ENCODE measurements at regions not wholly inside any gene's neighbourhood (a gene's known extent, or its start where the extent isn't known, plus 50 kb on each side); places are given as distances from the start of the nearest gene placed in this dataset.
"Not testable (repeated sequence)": the region's sequence is repeated elsewhere in the genome, so short reads cannot be mapped to it uniquely, and the experiment has no call there.

DNA sequence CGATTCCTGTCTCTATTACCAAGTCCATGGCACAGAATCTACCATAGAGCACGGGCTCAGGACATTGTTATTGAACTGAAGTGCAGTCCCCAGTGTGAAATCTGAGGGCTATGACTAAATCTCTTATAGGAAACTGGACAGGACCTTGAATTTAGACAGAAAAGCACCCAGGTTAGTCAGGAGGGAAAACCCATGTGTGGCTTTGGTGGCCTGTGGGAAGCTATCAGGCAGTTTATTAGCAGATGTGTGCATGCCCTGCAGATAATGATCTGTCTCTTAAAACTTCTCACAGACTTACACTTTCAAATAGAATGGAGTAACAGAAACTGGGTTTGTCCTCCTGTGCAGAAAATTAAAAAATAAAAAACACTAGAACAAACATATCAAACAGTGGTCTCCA lies 610.0 kb upstream of the RAB6C start:
- no peak for DNase-seq

DNA sequence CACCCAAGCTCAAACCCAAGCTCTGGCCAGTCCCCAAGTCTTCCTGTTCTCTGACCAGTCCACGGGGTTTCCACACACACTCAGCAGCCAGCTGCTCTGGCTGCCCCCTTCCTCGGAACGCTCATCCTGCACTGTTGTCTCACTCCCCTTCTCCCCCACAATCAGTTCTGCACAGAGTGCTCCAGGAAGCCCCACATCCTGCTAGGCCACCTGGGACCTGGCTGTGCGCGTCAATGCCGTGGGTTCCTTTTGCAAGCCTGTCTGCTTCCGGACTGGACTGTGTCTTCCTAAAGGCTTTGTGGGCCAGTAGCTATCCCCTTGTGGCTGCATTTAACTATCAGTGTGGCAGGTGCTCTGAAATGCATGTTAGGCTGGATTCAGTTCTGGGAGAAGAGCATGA lies 605.0 kb upstream of the RAB6C start:
- DNase-seq = no peak

DNA sequence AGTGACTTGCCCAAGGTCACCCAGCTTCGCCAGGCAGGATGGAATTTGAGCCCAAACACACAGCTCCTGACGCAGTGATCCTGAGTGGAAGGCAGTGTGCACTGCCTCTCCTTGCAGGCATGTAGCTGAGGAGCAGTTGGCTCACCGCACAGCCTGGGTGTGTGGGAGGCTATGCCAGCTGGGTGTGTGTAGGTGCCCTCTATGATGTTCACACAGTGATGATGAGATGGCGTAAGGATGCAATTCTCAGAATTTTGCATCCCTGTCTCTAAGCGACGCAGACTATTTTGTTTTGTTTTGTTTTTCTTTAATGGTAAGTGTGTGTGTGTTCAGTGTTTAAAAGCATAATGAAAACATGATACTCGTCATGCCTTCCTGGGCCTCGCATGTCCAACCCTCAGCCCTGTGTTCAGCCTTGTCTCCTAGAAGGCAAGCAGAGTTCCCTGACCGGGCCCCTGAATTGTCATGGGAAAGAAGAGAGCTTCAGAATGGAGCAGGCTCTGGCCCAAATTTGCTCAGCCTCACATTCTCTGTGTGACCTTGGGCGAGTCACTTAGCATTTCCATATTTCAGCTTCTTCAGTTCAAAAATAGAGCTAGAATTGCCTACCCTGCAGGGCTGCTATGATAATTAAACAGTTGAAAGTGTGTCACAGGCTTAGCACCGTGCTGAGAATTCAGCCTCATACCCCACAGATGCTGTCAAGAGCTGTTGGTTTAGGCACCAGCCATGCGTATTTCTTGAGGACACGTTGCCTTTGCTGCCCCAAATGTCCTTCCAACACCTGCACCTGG lies 603.6 kb upstream of the RAB6C start:
- DNase-seq = no peak

DNA sequence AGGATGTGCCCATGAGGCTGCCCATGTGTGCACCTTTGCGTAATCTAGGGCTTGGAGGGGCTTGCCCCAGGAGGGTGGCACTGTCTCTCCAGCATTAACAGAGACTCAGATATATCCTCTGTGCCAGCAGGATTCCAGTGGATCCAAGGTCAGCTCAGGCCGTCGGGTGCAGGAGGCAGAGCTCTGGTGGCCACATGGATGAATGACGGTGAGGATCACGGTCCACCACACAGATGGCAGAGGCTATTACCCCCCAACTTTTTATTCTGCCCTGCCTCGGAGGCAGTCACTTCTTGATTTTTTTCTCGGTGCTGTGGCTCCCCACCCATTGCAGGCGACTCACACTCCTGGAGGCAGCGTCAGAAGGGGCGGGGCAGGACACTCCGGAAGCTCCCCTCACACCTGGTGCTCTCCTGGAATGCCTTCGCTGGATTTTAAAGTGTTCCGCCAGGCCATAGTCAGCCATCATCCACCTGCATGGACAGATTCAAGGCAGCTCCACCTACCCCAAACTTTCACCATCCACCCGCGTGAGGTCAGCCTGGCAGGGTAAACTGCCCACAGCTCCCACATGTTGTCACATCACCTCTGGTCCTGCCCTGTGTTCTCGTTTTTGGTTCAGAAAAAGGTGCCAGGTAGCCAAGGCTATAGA lies 602.9 kb upstream of the RAB6C start:
- no peak for DNase-seq

DNA sequence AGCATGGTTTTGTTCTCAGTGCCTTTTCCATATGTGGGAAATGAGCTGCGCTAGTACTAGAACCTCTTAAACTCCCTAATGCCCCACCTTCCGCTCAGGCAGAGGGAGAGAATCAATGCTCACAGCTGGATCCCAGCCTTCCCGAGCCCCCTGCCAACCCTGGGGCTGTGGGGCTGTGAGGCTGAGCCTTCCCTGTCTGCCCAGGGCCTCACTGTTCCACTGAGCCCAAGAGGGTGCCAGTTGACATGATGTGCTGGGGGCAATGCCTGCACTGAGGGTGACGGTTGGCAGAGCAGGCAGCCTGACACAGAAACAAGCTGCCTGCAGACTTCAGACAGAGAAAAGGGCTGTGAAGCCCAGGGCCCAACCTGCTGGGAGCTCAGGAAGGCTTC lies 602.4 kb upstream of the RAB6C start:
- DNase-seq = no peak

DNA sequence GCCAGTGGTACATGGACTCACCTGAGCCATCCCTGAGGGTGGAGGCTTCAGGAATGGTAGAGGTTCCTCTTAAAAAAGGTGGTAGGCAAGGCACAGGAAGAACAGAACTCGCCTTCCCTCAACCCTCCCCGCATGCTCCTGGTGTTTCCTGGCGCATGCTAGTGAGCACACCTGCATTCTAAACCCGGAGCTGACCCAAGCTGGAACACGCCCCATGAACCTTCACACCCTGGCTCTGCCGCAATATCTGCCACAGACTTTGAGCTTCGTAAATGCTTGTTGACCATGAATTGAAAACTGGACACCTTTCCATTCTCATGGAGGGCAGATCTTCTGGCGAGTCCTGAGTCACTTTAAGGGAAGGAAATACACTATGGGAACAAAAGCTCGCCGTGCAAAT lies 601.3 kb upstream of the RAB6C start:
- no peak for DNase-seq

DNA sequence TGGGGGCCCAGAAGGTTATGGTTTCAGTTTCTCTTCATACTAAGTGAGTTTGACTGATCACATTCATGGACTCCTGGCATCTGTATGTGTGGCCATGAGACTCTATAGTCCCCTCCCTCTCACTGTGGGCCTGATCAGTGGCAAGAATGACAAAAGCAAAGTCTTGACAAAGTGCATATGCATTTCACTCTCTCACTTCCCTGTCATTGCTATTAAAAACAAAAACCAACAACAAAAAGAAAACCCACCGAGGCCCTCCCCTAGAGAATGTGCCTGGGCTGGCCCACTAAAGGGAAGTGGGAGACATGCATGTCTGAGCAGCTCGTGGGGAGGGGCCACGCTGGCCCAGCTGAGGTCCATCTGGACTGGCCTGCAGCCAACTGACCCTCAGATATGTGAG lies 600.1 kb upstream of the RAB6C start:
- no peak for DNase-seq

DNA sequence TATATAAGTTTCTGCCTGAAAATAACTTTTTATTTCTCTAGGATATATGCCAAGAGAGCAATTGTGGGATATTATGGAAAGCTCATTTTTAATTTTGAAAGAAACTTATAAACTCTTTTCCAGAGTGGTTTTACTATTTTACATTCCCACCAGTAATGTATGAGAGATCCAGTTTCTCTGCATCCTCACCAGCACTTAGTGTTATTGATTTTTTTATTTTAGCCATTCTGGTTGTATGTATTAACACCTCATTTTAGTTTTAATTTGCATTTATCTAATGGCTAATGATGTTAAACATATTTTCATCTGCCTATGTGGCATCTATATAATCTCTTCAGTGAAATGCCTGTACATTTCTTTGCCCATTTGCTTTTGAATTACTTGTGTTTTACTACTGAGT lies 597.7 kb upstream of the RAB6C start:
- no peak for DNase-seq

DNA sequence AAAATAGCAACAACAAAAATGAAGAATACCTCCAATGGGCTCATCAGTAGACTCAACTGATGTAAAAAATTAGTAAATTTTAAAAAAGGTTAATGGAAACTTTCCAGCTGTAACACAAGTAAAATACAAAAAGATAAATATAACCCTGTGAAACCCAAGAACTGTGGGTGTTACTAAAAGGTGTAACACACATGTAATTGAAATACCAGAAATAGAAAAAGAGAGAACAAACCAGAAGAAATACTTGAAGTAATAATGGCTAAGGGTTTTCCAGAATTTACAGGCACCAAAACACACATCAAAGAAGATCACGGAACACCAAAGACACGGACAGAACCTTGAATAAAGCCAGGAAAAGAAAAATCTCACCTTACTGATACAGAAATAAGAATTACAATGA lies 590.6 kb upstream of the RAB6C start:
- DNase-seq = no peak

DNA sequence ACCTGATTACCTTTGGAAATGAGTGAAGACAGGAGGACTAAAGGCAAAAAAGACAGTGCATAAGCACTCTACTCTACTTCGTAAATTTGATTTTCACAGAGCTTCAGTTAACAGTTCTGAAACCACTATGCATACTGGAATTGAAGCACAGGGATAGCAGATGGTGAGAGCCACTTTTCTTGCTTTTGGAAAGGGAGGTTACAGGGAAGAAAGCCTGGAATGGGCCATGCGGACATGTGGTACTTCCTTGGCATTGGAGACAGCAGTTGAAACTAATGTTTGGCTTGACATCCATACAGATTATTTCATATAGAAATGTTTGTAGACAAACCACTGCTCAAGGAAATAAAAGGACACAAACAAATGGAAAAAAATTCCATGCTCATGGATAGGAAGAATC lies 585.6 kb upstream of the RAB6C start:
- DNase-seq = no peak

DNA sequence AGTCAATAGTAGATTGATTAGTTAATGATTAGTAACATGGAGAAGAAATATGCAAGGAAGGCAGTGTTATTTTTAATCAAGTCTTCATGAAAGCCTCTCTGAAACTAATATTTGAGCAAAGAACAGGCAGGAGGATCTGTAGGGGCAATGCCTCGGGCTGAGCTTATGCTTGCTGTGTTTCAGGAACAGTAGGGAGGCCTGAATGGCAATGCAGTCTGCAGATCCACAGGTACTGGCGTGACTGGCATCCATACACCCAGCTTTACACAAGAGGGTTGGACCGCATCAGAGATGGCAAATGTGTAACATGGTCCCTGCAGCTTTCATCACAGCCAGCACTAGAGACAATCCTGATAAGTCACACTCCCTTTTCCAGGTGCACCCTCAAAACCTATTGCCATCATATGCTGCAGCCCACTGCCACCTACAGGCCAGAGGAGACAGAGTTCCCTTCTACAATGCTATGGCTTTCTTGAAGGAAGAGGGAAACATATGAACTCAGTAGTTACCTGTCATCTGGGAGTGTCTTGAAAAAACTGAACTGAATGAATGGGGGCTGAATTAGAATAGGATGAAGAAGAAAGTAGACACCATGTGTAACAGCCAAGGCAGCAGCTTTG lies 582.4 kb upstream of the RAB6C start:
- DNase-seq = peak; percentile 18

DNA sequence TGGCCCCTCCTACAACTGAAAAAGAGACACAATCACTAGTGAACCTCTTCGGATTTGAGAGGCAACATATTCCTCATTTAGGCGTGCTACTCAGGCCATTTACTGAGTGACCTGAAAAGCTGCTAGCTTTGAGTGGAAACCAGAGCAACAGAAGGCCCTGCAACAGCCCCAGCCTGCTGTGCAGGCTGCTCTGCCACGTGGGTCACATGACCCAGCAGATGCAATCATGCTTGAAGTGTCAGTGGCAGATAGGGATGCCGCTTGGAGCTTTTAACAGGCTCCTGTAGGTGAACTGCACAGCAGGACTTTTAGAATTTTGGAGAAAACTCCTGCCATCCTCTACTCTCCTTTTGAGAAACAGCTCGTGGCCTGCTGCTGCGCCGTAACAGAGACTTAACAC lies 578.6 kb upstream of the RAB6C start:
- no peak for DNase-seq

DNA sequence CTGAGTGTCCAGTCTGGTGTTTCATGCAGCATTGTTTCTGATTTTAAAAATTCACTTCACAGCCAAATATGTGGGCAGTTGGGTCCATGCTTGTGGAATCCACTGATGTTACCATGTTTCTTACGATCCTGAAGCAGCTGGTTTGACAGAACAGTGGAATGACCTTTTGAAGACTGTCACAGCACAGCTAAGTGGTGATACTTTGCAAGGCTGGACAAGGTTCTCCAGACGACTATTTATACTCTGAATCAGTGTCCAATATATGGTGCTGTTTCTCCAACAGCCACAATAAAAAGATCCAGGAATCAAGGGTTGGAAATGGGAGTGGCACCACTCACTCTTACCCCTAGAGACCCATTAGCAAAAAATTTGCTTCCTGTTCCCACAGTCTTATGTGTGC lies 577.4 kb upstream of the RAB6C start:
- no peak for DNase-seq

DNA sequence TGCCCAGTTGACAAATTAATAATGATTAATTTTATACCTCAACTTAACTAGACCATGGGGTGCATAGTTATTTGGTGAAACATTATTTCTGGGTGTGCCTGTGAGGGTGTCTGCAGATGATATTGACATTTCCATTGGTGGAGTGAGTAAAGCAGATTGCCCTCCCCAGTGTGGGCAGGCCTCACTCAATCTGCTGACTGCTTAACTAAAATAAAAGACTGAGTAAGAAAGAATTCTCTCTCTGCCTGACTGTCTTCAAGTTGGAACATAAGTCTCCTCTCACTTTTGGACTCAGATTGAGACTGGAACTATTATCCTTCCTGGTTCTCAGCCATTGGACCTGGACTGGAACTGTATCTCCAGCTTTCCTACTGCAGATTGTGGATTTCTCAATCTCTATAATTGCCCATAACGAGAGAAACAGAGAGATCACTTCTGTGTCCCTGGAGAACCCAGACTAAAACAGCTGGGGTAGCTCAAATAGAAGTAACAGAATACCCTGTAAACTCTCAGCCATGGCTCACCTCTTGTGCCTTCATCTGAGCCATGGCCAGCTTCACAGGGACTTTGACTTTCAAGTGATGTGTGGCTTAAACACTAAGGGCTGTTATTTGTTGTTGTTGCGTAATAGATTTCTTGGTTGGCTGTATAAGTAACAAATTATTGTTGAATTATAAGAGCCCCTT lies 575.3 kb upstream of the RAB6C start:
- no peak for DNase-seq

DNA sequence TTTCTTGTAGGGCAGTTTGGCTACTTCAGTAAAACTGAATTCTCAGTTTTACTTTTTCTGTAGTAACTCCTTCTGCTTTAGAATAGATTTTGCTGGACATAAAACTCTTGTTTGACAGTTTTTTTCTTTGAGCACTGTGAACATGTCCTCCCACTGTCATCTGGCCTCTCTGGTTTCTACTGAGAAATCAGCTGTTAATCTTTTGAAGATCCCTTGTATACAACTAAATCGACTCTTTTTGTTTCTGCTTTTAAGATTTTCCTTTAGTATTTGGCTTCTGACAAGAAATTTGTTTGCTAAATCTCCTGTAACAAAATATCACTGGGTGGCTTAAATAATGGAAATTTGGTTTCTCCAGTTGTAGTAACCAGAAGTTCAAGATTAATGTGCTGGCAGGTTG lies 570.9 kb upstream of the RAB6C start:
- no peak for DNase-seq

DNA sequence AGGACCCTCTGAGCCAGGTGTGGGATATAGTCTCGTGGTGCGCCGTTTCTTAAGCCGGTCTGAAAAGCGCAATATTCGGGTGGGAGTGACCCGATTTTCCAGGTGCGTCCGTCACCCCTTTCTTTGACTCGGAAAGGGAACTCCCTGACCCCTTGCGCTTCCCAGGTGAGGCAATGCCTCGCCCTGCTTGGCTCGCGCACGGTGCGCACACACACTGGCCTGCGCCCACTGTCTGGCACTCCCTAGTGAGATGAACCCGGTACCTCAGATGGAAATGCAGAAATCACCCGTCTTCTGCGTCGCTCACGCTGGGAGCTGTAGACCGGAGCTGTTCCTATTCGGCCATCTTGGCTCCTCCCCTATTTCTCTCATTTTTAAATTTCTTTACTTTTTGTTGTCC lies 562.4 kb upstream of the RAB6C start:
- not testable (repeated sequence) for DNase-seq

DNA sequence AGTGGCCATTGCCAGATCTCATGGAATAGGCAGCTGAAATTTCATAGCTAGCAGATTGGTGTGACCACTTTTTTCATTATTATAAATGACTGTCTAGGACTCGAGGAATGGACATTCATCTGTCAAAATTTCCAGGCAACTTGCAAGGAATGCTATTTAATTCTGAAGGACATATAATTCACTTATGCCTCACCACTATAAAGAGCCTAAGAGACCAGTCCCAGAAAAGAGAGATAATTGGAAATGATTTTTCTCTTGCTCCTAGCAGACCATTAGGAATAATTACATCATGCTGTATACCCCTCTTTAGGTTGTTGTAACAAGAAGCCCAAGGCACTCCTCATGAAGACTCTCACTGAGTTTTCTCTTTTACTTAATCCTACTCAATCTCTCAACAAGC lies 557.4 kb upstream of the RAB6C start:
- no peak for DNase-seq

DNA sequence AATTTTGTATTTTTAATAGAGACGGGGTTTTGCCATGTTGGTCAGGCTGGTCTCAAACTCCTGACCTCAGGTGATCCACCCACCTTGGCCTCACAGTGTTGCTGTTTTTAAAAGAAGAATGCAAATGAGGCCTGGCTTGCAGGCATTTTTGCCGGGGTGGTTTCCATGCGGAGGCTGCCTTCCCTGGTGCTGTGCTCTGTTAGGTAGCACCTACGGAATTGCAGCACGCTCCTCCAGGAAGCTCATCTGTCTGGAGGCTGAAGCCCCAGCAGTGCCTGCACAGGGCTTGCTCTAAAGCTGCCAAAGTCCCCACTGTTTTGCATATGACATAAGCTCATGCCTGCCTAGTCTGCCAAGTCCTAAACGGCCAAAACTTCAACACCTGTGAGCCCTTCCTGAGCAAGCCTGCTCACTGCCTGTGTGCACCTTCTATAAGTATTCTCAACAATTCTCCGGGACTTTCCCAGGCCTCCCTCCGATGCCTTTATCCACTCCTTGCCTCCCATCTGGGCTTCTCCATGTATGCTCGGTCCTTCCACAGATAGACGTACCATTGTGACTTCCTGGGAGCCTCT lies 551.3 kb upstream of the RAB6C start:
- no peak for DNase-seq

DNA sequence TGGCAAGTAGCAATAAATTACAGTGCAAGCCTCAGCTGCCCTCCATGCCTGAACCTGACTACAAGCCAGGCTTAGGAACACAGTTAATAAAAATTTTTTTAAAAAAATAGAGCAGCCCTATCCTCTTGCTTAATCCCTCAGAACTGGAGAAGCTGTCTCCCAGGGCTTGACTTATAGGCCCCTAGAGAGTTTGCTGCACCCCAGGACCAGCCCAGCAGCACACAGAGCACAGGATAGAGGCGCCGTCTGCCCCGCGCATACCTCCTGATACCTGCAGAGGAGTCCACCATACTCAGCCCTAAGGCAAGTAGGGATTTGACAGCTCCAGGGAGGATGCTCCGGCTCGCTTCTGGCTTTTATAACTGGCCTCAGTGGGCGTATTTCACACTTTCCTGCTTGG lies 548.6 kb upstream of the RAB6C start:
- DNase-seq = no peak

DNA sequence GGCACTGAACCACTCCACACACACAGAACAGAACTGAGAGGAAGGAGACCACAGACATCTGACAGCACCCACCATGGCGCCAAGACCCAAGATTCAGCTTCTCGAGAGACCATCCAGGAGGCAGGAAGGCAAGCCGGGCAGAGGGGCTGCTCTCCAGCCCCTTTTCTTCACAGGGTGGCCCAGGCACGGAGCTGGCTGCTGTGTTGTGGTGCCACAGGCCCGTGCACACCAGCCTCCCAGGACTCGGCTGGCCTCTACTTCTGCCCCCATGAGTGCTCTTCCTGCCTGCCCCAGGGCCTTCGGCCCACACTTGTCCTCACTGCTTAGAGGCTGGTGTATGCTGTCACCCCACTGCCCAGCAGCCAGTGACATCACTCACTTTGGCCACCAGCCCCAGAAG lies 547.6 kb upstream of the RAB6C start:
- no peak for DNase-seq

DNA sequence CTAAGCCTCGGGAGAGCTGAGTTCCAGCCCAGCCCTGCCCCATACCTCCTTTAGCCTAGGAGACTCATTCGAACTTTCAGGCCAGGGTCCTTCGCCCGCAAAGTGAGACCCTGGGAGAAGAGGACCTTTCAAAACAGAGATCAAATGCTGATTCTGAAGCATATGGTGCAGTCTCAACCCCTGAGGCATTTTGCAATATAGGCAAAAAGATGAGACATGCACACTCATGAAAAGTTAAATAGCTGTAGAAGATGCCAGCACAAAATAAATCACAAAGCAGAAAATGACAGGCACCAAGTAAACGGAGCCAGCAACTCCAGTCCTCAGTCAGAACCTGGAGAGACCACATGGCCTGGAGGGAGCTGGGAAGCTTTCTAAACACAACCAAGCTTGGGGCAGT lies 542.7 kb upstream of the RAB6C start:
- DNase-seq = no peak

DNA sequence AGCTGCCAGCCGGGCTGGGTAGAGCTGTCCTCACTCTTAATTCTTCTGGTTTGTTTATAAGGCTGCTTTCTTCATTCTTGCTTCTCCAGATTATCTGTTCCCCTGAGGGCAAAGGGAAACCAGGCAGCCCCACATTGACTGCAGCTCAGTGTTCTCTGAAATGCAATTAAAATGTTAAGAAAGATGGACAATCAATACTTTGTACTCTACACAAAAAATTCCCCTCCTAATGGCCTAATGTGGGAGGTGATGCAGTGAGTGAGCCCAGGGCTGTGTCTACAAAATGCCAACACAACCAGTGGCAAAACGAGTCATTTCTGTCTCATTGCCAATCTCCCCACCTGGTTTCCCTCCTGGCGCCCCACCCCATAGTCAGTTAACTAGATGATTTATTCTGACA lies 541.7 kb upstream of the RAB6C start:
- no peak for DNase-seq

DNA sequence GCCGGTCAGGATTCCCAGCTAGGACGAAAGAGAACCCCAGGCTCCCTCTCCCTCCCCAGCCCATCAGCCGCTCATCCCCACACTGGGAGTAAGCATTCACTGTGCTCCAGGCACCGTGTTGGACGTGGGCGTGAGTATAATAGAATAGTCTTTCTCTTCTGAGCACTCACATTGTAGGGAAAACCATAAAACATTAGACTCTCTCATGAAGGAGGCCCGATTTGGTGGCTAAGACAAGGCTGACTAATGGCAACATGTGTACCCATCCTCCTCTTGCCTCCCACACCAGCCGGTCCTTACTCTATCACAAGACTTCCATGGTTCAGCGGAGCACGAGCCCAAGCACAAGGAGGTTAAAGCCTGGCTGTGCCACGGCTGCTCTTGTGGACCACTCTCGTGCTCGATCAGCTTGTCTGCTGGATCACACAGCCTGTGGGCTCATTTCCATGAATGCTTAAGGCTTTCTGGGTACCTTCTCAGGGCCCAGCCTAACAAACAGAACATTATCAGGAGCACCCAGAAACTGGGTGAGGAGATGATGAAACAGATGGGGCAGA lies 540.9 kb upstream of the RAB6C start:
- no peak for DNase-seq
